T47D (cell line): ENCODE measurements at regions not wholly inside any gene's neighbourhood (a gene's known extent, or its start where the extent isn't known, plus 50 kb on each side); places are given as distances from the start of the nearest gene placed in this dataset.

Experiments used
- DNase-seq, 2 experiments: peaks; one replicate each; pipeline versions ENCODE4 v3.0.0 to v3.0.0-alpha.2; 2011 to 2012; ENCODE audit warnings: low read depth in 1 of 2, low spot score in 1 of 2
- JUND ChIP-seq: IDR thresholded peaks from 2 replicates; pipeline ENCODE4 v1.6.1; 2012; ENCODE audit warnings: low read depth
- in situ Hi-C: cut with HindIII; loops from 2 replicates; pipeline ENCODE4 v1.10.0; 2016; ENCODE audit warnings: low sequenced_read_pairs, low pct_unique_long_range_greater_than_20kb

- in situ Hi-C loops: no loop called here
- no peak for TF ChIP-seq JUND
- DNase-seq: no peak
Measured at GRCh38 chr13:50588491-50589130, 254.9 kb downstream of the DLEU7 start.

- in situ Hi-C loops: no loop called here
- no peak for DNase-seq
- TF ChIP-seq JUND: no peak
Measured at GRCh38 chr13:50589139-50589538, 254.4 kb downstream of the DLEU7 start.

- TF ChIP-seq JUND: no peak
- DNase-seq: no peak
- in situ Hi-C loops: no loop called here
Measured at GRCh38 chr13:50589651-50590054, 253.8 kb downstream of the DLEU7 start.

GRCh38 chr13:50592412-50593155 lies 250.9 kb downstream of the DLEU7 start:
- TF ChIP-seq JUND: no peak
- peak in 1 of 2 experiments; percentile 13 for DNase-seq
- in situ Hi-C loops: no loop called here

GRCh38 chr13:50593207-50593606 lies 250.3 kb downstream of the DLEU7 start:
- TF ChIP-seq JUND: no peak
- no peak for DNase-seq
- in situ Hi-C loops: no loop called here

- DNase-seq: no peak
- no peak for TF ChIP-seq JUND
- in situ Hi-C loops: no loop called here
Measured at GRCh38 chr13:50594276-50595051, 249.0 kb downstream of the DLEU7 start.

GRCh38 chr13:50595196-50595595 lies 248.3 kb downstream of the DLEU7 start:
- no peak for DNase-seq
- in situ Hi-C loops: no loop called here
- no peak for TF ChIP-seq JUND

GRCh38 chr13:50596156-50596555 lies 247.3 kb downstream of the DLEU7 start:
- TF ChIP-seq JUND: no peak
- in situ Hi-C loops: no loop called here
- DNase-seq: no peak

- no peak for TF ChIP-seq JUND
- no peak for DNase-seq
- in situ Hi-C loops: no loop called here
Measured at GRCh38 chr13:50596776-50597203, 246.7 kb downstream of the DLEU7 start.

- no peak for DNase-seq
- in situ Hi-C loops: no loop called here
- TF ChIP-seq JUND: no peak
Measured at GRCh38 chr13:50598338-50598737, 245.2 kb downstream of the DLEU7 start.

- in situ Hi-C loops: no loop called here
Measured at GRCh38 chr13:50599046-50599445, 244.4 kb downstream of the DLEU7 start.

GRCh38 chr13:50599927-50600326 lies 243.6 kb downstream of the DLEU7 start:
- in situ Hi-C loops: no loop called here
- TF ChIP-seq JUND: no peak

More at GRCh38 chr13:50599046-50599445, 244.4 kb downstream of the DLEU7 start:
- no peak for TF ChIP-seq JUND
- no peak for DNase-seq

GRCh38 chr13:50608370-50608769 lies 235.1 kb downstream of the DLEU7 start:
- no peak for DNase-seq
- in situ Hi-C loops: no loop called here
- no peak for TF ChIP-seq JUND

More at GRCh38 chr13:50599927-50600326, 243.6 kb downstream of the DLEU7 start:
- DNase-seq: no peak
